ENCODE measurements at regions not wholly inside any gene's neighbourhood (a gene's known extent, or its start where the extent isn't known, plus 50 kb on each side); places are given as distances from the start of the nearest gene placed in this dataset.

GRCh38 chr1:232518349-232518748, 111.6 kb downstream of the SIPA1L2 start:
- DNase-seq = no peak

GRCh38 chr1:232517204-232517603, 112.7 kb downstream of the SIPA1L2 start:
- DNase-seq = no peak

DNA sequence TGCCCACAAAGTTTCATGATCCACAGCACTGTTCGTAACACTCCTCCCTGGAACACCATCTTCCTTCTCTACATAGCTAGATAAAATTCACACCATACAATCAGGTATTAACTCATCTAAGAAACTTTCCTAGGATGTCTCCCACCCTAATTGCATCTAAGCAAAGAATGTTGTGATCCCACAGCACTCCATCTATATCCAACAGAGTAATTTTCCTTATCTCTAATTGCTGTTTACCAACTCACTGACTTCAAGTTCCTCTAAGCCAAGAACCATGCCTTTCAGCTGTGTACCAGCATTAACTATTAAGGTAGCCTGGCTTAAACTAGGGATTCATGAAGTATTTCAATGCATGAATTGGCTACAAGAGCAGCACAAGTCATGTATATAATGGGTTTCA, 114.2 kb downstream of the SIPA1L2 start:
- no peak for DNase-seq

DNA sequence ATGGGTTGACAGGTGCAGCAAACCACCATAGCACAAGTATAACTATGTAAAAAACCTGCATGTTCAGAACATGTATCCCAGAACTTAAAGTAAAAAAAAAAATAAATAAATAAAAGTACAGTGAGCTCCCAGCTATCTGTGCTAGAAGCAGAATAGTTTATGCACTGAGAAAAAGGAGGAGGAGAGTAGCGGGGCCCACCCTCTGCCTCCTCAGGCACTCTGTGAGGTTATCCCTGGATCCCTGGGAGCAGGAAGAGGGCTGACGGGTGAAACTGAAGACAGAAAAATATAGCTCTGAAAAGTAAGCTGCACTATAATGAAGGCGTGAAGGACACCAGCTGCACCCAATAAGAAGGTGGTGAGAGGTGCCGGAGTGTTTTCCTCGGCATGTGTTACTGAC, 117.2 kb downstream of the SIPA1L2 start:
- DNase-seq = no peak

GRCh38 chr1:232511172-232511571, 118.8 kb downstream of the SIPA1L2 start:
- no peak for DNase-seq

- no peak for DNase-seq
Observed at GRCh38 chr1:232510367-232511110, 119.4 kb downstream of the SIPA1L2 start.

GRCh38 chr1:232509570-232509969, 120.4 kb downstream of the SIPA1L2 start:
- no peak for DNase-seq

GRCh38 chr1:232508130-232508701, 121.7 kb downstream of the SIPA1L2 start:
- no peak for DNase-seq

- DNase-seq = no peak
Observed at GRCh38 chr1:232507571-232507970, 122.4 kb downstream of the SIPA1L2 start.

DNA sequence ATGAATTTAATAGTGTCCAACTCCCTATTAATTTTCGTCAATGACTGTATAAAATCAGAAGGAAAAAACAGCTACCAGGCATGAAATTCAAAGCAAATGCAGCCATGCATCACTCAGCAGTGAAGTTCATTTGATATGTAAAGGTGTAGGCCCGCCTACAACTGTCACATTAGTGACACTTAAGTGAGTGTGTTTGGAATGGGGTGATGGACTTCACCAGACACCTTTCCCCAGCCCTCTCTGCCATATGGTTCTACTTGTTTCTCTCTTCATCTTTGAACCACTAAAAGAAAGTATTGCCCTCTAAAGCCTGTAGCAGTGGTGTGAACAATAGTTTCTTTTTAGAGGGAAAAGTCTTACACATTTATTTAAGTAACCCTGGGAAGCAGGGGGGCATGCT, 124.0 kb downstream of the SIPA1L2 start:
- DNase-seq = no peak

DNA sequence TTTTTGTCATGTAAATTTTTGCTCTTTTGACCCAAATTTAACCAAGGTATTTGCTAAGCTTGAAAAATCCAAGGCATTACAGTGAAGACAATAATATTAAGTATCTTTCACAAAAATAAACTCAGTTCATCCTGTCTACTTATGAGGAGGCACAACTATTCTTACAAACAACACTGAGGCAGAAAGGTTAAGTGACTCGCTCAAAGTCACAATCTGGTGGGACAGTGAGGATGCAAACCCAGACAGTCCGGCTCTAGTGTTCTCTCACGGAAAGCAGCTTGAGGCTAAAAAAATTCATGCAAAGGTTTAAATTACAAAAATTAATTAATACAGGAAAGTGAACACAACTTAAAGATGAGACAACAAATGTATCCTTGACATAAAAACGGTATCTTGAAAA, 125.3 kb downstream of the SIPA1L2 start:
- no peak for DNase-seq

DNA sequence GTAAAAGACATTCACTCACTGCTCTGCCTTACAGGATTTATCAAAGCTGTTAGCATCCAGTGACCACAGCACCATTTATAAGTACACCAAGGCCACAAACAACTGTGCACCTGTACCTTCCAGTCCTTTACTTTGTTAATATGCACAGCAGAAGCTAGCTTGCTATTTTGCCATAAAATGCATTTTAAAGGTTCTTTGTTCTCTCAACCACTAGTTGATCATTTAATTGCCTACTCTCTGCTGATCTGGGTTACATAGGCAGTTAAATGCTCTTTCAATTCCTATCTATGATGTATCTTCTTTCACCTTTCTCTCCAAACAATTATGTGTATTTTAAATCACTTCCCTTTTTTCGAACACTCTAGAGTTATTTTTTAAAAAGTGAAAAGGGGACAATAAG, 126.4 kb downstream of the SIPA1L2 start:
- no peak for DNase-seq

DNA sequence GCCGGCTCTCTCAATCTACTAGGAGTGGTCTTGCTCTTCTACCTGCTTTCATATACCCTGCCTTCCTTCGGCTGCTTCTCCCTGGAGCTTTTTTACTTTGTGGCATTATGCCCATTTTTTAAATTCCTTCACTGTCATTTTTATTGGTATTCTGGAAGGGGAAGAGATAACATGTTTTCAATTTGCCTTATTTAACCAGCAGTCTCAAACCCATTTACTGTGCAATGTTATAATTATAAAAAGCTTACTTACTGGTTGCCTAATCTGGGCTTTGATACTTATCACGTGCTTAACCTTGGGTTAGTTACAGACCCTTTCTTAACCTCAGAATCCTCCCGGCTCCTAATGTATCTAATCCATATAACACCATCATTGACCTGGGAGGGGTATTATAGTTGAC, 128.1 kb downstream of the SIPA1L2 start:
- DNase-seq = no peak

DNA sequence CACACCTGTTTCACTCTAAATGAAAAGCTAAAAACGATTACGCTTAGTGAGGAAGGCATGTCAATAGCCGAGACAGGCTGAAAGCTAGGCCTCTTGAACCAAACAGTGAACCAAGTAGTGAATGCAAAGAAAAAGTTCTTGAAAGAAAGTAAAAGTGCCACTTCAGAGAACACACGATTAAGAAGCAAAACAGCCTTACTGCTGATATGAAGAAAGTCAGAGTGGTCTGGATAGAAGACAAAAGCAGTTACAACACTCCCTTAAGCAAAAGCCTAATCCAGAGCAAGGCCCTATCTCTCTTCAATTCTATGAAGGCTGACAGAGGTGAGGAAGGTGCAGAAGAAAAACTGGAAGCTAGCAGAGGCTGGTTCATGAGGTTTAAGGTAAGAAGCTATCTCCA, 130.7 kb downstream of the SIPA1L2 start:
- DNase-seq = no peak

DNA sequence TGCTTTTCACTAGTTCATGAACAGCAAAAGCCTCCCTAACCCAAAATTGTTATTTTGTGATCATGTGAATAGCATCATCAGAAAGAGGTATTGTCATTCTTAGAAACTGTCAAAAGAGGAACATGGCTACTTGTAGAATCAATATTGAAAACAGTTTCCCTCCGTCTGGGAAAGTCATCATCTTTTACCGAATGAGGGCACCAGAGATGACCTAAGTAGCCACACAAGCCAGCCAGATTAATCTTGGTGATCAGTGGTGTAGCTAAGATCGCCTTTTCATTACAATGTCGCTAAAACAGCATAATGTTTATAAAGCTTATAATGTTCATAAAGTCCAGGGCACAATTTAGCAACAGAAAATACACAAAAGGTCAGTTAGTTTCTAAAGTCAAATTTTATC, 136.1 kb downstream of the SIPA1L2 start:
- no peak for DNase-seq

- DNase-seq = no peak
Observed at GRCh38 chr1:232489256-232489655, 140.7 kb downstream of the SIPA1L2 start.

GRCh38 chr1:232487236-232487635, 142.7 kb downstream of the SIPA1L2 start:
- DNase-seq = no peak

- no peak for DNase-seq
Observed at GRCh38 chr1:232486454-232487207, 143.3 kb downstream of the SIPA1L2 start.

GRCh38 chr1:232486006-232486405, 143.9 kb downstream of the SIPA1L2 start:
- no peak for DNase-seq

GRCh38 chr1:232484856-232485255, 145.1 kb downstream of the SIPA1L2 start:
- DNase-seq = no peak

DNA sequence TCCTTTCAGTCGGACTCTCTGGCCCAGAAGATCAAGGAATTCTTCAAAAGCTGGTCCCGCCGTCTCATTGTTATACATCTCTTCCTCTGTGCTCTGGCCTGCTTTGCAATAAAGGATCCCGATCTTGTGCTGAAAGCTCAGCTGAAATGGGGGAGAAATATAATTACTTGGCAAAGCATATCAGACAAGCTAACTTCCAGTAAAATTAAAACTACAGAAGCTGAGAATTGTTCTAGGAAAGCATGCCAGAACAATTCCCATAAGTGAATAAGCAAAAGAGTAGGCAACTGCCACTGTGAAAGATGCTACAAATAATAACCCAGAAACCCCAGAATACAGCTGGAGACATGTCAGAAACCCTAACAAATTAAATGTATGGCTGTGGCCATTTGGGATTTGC, 146.1 kb downstream of the SIPA1L2 start:
- DNase-seq = no peak

GRCh38 chr1:232481091-232481490, 148.8 kb downstream of the SIPA1L2 start:
- no peak for DNase-seq

DNA sequence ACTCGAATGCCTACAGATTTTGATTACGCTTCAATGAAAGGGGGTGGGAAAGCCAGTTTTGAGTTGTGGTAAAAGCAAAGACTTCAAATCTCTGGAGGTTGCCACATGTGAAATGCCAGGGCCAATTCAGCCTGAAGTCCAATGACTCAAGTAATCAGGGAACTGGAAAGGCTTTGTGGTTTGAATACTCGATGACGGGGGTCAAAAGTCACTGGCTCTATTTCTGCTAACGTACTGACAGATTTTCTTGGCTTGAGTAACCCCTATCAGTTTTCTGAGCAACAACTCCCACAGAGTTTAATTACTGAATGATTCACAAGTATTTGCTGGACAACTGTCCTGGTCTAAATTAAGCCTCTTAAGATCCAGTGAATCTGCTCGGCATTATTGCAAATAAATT, 152.2 kb downstream of the SIPA1L2 start:
- DNase-seq = no peak

- DNase-seq = no peak
Observed at GRCh38 chr1:232476538-232476950, 153.4 kb downstream of the SIPA1L2 start.

Measured in stimulated activated CD4-positive, alpha-beta T cell treated with anti-CD3 and anti-CD28 coated beads, Interleukin-4, amount 100 ng/mL, for 24 hours (primary cell).